ENCODE measurements at regions not wholly inside any gene's neighbourhood (a gene's known extent, or its start where the extent isn't known, plus 50 kb on each side); places are given as distances from the start of the nearest gene placed in this dataset.

GRCh38 chr13:67772807-67773453, 542.8 kb upstream of the PCDH9 start:
- TF ChIP-seq POLR2A (IDR thresholded peaks at IDR 0.05) (no peak), CTCF (IDR thresholded peaks at IDR 0.05) (no peak)

All from lower leg skin (tissue), 3 donors.